Endothelial cell of umbilical vein (primary cell): ENCODE measurements at regions not wholly inside any gene's neighbourhood (a gene's known extent, or its start where the extent isn't known, plus 50 kb on each side); places are given as distances from the start of the nearest gene placed in this dataset.

Experiments
- BruUV-seq: library from RNA; stranded (reverse); fragments of 400-500 nt; replicated peaks from 2 replicates; lab custom pipeline; 2021; lab: Mats Ljungman, UMichigan
- CTCF ChIA-PET: fragments of 300-600, 350-600 bp; sonication (Branson Sonifier 250); formaldehyde crosslinking; loops from one replicate; lab custom pipeline; 2021; ENCODE audit warnings: antibody characterized with exemption, inconsistent platforms; lab: Charles Lee
- POLR2A ChIA-PET: fragments of 300-600, 350-600 bp; sonication (Branson Sonifier 250); formaldehyde crosslinking; loops from one replicate; lab custom pipeline; 2021; ENCODE audit warnings: antibody characterized with exemption, inconsistent platforms; lab: Charles Lee
- DNase-seq: peaks from one replicate; pipeline ENCODE4 v3.0.0-alpha.2; 2011; ENCODE audit warnings: low read depth, low spot score
- FAIRE-seq: peaks from 2 replicates; lab custom pipeline; 2011; peaks lifted over from hg19 to GRCh38; lab: Jason Lieb, UNC
- H2AFZ ChIP-seq: 2 replicates; pipeline ENCODE4 v1.6.0; 2012; ENCODE audit warnings: low read depth, low read length, control low read depth, inconsistent platforms
- H3K27ac ChIP-seq: 2 replicates; pipeline ENCODE4 v1.5.1; 2011; ENCODE audit warnings: low read depth, mild to moderate bottlenecking, control low read depth, low read length, moderate library complexity; ENCODE audit not compliant: insufficient read depth
- H3K27me3 ChIP-seq, 2 experiments: 2 replicates each; pipeline versions ENCODE4 v1.6.0 to v1.6.1; 2011; ENCODE audit warnings: low read length in 2 of 2, mixed read lengths in 1 of 2; ENCODE audit not compliant: control insufficient read depth in 2 of 2, insufficient read depth in 2 of 2
- H3K36me3 ChIP-seq, 2 experiments: 2 replicates in 1 of 2; 3 replicates in 1 of 2; pipeline ENCODE4 v1.5.1; 2011; ENCODE audit warnings: low read length in 2 of 2, mild to moderate bottlenecking in 1 of 2, moderate library complexity in 1 of 2; ENCODE audit not compliant: control insufficient read depth in 2 of 2, insufficient read depth in 2 of 2; ENCODE audit errors: extremely low read depth in 1 of 2
- H3K4me1 ChIP-seq: 3 replicates; pipeline ENCODE4 v1.5.1; 2011; ENCODE audit warnings: mild to moderate bottlenecking, low read length; ENCODE audit not compliant: control insufficient read depth, insufficient read depth; ENCODE audit errors: extremely low read depth
- H3K4me2 ChIP-seq: 2 replicates; pipeline ENCODE4 v1.6.1; 2011; ENCODE audit warnings: low read length, control low read depth, mixed read lengths; ENCODE audit not compliant: insufficient read depth
- H3K4me3 ChIP-seq, 3 experiments: fragments of 200-600 bp in 1 of 3; sonication (generic), shearing (Covaris generic) in 1 of 3; replicated peaks in 1 of 3; 2 replicates each; pipeline ENCODE4 v1.5.1; 2011 to 2016; ENCODE audit warnings: control low read depth in 3 of 3, low read length in 3 of 3, mild to moderate bottlenecking in 2 of 3, inconsistent platforms in 1 of 3, low read depth in 1 of 3, moderate library complexity in 1 of 3; ENCODE audit not compliant: insufficient read depth in 1 of 3
- H3K79me2 ChIP-seq: 2 replicates; pipeline ENCODE4 v1.6.0; 2012; ENCODE audit warnings: low read length, inconsistent platforms; ENCODE audit not compliant: control insufficient read depth, insufficient read depth
- H3K9ac ChIP-seq: replicated peaks from 2 replicates; pipeline ENCODE3; 2011; ENCODE audit warnings: low read length, control low read depth; ENCODE audit not compliant: insufficient read depth; ENCODE audit errors: extremely low read depth
- H3K9me1 ChIP-seq: replicated peaks from 3 replicates; pipeline ENCODE4 v1.6.0; 2011; ENCODE audit warnings: mild to moderate bottlenecking, low read length; ENCODE audit not compliant: control insufficient read depth, insufficient read depth; ENCODE audit errors: extremely low read depth
- H3K9me3 ChIP-seq: replicated peaks from 2 replicates; pipeline ENCODE4 v1.5.1; 2012; ENCODE audit warnings: low read length, inconsistent platforms; ENCODE audit not compliant: control insufficient read depth, insufficient read depth
- H4K20me1 ChIP-seq: replicated peaks from 2 replicates; pipeline ENCODE3; 2011; ENCODE audit warnings: mild to moderate bottlenecking, low read length; ENCODE audit not compliant: control insufficient read depth, insufficient read depth; ENCODE audit errors: extremely low read depth
- CTCF ChIP-seq, 2 donors: IDR thresholded peaks; 1 replicate in 1 of 2; 2 replicates in 1 of 2; pipeline ENCODE4 v1.5.1; 2011; ENCODE audit warnings: low read length in 2 of 2, mild to moderate bottlenecking in 2 of 2, moderate library complexity in 2 of 2, control low read depth in 1 of 2, inconsistent platforms in 1 of 2, low read depth in 1 of 2; ENCODE audit not compliant: insufficient read depth in 1 of 2; ENCODE audit errors: extremely low read depth in 1 of 2
- GATA2 ChIP-seq: IDR thresholded peaks from 2 replicates; pipeline ENCODE4 v1.7.0; 2011; ENCODE audit warnings: low read depth, mild to moderate bottlenecking, moderate library complexity, mixed read lengths, low read length; ENCODE audit not compliant: insufficient read length, insufficient read depth
- JUN ChIP-seq: IDR thresholded peaks from 2 replicates; pipeline ENCODE4 v1.6.1; 2011; ENCODE audit warnings: borderline replicate concordance, low read depth; ENCODE audit not compliant: insufficient read length, insufficient read depth
- MYC ChIP-seq: IDR thresholded peaks from one replicate; pipeline ENCODE4 v1.6.1; 2011; ENCODE audit warnings: mild to moderate bottlenecking, low read depth, low read length
- POLR2A ChIP-seq: IDR thresholded peaks from 2 replicates; pipeline ENCODE4 v1.6.1; 2012; ENCODE audit warnings: low read depth, mild to moderate bottlenecking, control low read depth, low read length
- POLR2AphosphoS5 ChIP-seq: IDR thresholded peaks from 2 replicates; pipeline ENCODE4 v1.6.1; 2012; ENCODE audit warnings: low read depth, mild to moderate bottlenecking, control low read depth, low read length, moderate library complexity; ENCODE audit not compliant: insufficient read depth
- dilution Hi-C: fragments of 300-500 bp; cut with MboI; formaldehyde crosslinking; loops from one replicate; pipeline ENCODE4 v1.15.0; 2019; ENCODE audit warnings: low sequenced_read_pairs; ENCODE audit not compliant: extremely low pct_ligation_motif_present
- intact Hi-C: fragments of 100-400 bp; cut with micrococcal nuclease; formaldehyde crosslinking; loops from one replicate; pipeline ENCODE4 v1.10.0; 2022
- TF ChIP-seq, protein P1 (sequence below): IDR thresholded peaks from 2 replicates; pipeline ENCODE4 v1.6.1; 2011; ENCODE audit not compliant: insufficient read depth, insufficient read length

- Histone ChIP-seq H3K9me3 (no peaks in the 10 kb centered on the region), H3K27ac (no peak overlapping the region), H3K9me1 (no peaks in the 10 kb centered on the region), H3K9ac (no peak overlapping the region), H3K4me2 (no peak overlapping the region), H4K20me1 (no peaks in the 10 kb centered on the region), H3K27me3 (no peaks in the 10 kb centered on the region), H3K4me1 (no peaks in the 10 kb centered on the region), H3K36me3 (no peaks in the 10 kb centered on the region), H3K79me2 (no peaks in the 10 kb centered on the region), H2AFZ (no peak overlapping the region), H3K4me3 (no peak overlapping the region)
- DNase-seq: no peak
- ChIA-PET POLR2A (no interaction called here), CTCF (no interaction called here)
- no peak for FAIRE-seq
- BruUV-seq: no TSS peak
- dilution Hi-C loops: no loop called here
- no peak for TF ChIP-seq MYC
- no peak for TF ChIP-seq CTCF (IDR thresholded peaks at IDR 0.05; ENCODE audit: extremely low read depth in 1 of 2, insufficient read depth in 1 of 2, low read depth in 1 of 2, low read length in 2 of 2)
- no peak for TF ChIP-seq POLR2AphosphoS5
- no peak for TF ChIP-seq JUN
- no peak for TF ChIP-seq GATA2
- intact Hi-C loops: no loop called here
Observed at GRCh38 chr2:41716497-41716896, 331.3 kb upstream of the PKDCC start.

DNA sequence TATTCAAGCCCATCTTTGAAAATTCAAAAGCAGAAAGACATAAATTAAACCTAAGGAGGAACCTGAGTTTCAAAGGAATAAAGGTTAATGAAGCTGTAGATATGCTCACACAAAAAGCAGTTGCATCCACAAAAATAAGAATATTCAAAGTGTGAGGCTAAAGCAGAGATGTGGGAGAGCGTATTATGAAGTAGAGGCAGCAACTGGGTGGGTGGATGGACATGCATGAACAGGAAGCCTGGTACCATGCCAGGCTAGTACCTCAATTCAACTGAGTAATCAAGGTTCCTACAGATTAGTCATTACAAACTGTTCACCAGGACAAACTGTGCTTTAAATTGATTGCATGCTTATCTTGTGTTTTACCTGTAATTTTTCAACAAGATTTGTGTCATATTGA, 330.0 kb upstream of the PKDCC start:
- no peak for DNase-seq
- Histone ChIP-seq H3K4me3 (no peak overlapping the region), H4K20me1 (no peaks in the 10 kb centered on the region), H3K4me1 (no peaks in the 10 kb centered on the region), H3K27me3 (no peaks in the 10 kb centered on the region), H3K9me1 (no peaks in the 10 kb centered on the region), H3K36me3 (no peaks in the 10 kb centered on the region), H3K79me2 (no peaks in the 10 kb centered on the region), H3K9ac (no peak overlapping the region), H3K27ac (no peak overlapping the region), H3K4me2 (no peak overlapping the region), H2AFZ (no peak overlapping the region), H3K9me3 (no peaks in the 10 kb centered on the region)
- POLR2A ChIA-PET: no interaction called here
- dilution Hi-C loops: no loop called here
- intact Hi-C loops: no loop called here
- TF ChIP-seq, protein P1, sequence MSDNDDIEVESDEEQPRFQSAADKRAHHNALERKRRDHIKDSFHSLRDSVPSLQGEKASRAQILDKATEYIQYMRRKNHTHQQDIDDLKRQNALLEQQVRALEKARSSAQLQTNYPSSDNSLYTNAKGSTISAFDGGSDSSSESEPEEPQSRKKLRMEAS: no peak
- no peak for TF ChIP-seq CTCF (IDR thresholded peaks at IDR 0.05; ENCODE audit: extremely low read depth in 1 of 2, insufficient read depth in 1 of 2, low read depth in 1 of 2, low read length in 2 of 2)
- no peak for TF ChIP-seq POLR2A
- FAIRE-seq: no peak
- no TSS peak for BruUV-seq
- CTCF ChIA-PET: interaction anchor here (1.3 to 2.2 kb wide), 2 partner anchors 22 to 303 kb away, joined by 3 to 4 read pairs; no protein-coding TSS in a partner anchor
